ENCODE measurements at regions not wholly inside any gene's neighbourhood (a gene's known extent, or its start where the extent isn't known, plus 50 kb on each side); places are given as distances from the start of the nearest gene placed in this dataset.
"Not testable (repeated sequence)": the region's sequence is repeated elsewhere in the genome, so short reads cannot be mapped to it uniquely, and the experiment has no call there.

GRCh38 chr9:40907657-40908624 is 220.5 kb downstream of the FOXD4L6 start:
- DNase-seq (ENCODE audit: low read depth in 2 of 2), result no peak

- DNase-seq (ENCODE audit: low read depth in 2 of 2), result not testable (repeated sequence)
Observed at GRCh38 chr9:40906879-40907278, 221.6 kb downstream of the FOXD4L6 start.

GRCh38 chr9:40892315-40892714 is 236.2 kb downstream of the FOXD4L6 start:
- DNase-seq (ENCODE audit: low read depth in 2 of 2), result not testable (repeated sequence)

- not testable (repeated sequence) for DNase-seq (ENCODE audit: low read depth in 2 of 2)
Observed at GRCh38 chr9:40885858-40886257, 242.6 kb downstream of the FOXD4L6 start.

GRCh38 chr9:40884902-40885490 is 243.5 kb downstream of the FOXD4L6 start:
- DNase-seq (ENCODE audit: low read depth in 2 of 2), result not testable (repeated sequence)

GRCh38 chr9:40884072-40884901 is 244.2 kb downstream of the FOXD4L6 start:
- no peak for DNase-seq (ENCODE audit: low read depth in 2 of 2)

GRCh38 chr9:40883423-40884071 is 244.9 kb downstream of the FOXD4L6 start:
- not testable (repeated sequence) for DNase-seq (ENCODE audit: low read depth in 2 of 2)

GRCh38 chr9:40873753-40874295 is 254.7 kb downstream of the FOXD4L6 start:
- DNase-seq (ENCODE audit: low read depth in 2 of 2), result not testable (repeated sequence)

GRCh38 chr9:40868437-40868836 is 260.0 kb downstream of the FOXD4L6 start:
- not testable (repeated sequence) for DNase-seq (ENCODE audit: low read depth in 2 of 2)
